Smooth muscle cell of the brain vasculature (primary cell): ENCODE measurements at regions not wholly inside any gene's neighbourhood (a gene's known extent, or its start where the extent isn't known, plus 50 kb on each side); places are given as distances from the start of the nearest gene placed in this dataset.
"Not testable (repeated sequence)": the region's sequence is repeated elsewhere in the genome, so short reads cannot be mapped to it uniquely, and the experiment has no call there.

ENCODE experiments used
- DNase-seq: peaks from one replicate; pipeline ENCODE4 v3.0.0-alpha.2; 2012; ENCODE audit warnings: low read depth, low spot score

DNA sequence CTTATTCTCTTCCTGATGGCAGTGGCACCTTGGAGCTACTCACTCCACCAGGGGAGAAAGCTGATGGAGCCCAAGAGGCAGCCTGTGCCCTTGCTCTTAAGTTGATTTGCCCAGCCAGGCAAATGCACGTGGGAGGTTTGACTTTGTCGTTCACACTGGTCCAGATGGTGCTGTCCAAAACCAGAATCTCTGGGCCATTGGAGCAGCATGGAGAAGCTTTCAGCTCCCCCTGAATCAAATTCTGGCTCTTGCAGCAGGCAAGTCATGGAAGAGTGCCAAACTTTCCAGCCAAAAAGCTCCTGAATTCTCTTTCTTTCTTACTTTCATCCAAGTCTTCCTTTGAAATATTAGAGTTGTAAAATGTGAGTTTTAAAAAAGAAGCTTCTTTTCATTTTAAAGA, 970.4 kb downstream of the RPA4 start:
- DNase-seq, result no peak

DNA sequence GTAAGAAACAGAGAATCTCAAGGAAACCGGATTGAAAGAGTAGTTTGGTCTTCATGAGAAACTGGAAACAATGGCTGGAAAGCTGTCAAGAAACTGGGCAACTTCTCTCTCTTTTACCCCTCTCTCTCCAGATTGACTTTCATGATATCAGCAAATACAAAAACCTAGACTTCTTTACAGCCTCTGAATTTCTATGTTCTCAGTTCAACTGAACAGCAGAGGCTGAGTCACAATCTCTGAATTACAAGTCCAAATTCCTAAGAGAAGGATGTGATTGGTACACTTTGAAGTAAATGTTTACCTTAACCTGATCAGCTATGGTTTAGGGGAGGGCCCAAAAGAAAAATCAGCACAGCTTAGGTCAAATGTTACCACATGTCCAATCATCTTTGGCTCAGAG, 974.9 kb downstream of the RPA4 start:
- DNase-seq, result no peak

DNA sequence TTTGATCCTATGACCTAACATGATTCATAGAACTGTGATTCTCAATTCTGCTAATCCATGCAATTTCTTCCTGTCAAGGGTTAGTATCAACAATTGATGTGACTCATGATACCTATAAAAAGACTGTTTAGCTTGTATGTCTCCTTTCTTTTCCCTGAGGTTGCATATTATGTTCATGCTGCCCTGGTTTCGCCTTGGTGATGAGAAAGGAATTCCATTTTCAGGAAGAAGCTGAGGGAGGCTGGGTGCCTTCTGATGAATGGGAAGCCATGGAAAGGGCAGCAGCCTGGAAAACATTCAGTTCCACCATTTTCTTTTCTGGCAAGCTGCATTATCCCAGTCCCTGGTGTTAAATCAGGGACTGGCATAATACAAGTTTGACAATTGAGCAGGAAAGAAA, 976.5 kb downstream of the RPA4 start:
- DNase-seq, result no peak

DNA sequence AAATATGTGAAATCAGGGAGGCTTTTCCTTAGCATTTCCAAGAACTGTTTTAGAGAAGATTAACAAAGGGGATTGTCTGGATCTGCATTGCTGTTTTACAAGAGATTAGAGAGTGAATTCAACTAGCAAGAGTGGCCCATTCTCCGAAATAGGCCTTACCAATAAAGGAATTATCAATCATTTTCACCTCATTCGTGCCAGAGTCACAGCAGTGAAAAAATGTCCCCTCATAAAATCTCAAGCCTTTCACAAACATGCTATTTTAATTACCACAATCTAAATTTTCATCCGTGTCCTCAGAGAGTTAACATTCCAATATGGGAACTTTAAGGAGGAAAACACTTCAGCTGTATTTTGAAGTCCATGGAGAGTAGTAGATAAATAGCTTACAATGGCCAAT, 979.6 kb downstream of the RPA4 start:
- DNase-seq, result no peak

DNA sequence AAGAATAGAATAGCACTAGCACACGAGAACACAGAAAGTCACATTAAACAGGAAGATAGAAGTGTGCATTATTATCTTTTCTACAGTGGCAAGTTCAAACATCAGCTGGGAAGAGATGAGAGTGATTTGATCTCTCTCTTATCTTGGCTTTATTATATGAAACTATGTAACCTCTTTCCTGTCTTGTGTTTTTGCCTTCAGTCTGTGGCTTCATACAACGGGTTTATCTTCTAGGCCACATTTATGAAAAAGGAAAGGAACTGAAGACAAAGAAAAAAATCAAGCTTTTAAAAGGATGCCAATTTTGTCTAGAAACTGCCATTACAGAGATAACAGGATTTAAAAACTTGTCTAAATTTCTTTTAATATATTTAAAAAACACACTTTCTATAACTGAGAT, 983.6 kb downstream of the RPA4 start:
- DNase-seq, result no peak

DNA sequence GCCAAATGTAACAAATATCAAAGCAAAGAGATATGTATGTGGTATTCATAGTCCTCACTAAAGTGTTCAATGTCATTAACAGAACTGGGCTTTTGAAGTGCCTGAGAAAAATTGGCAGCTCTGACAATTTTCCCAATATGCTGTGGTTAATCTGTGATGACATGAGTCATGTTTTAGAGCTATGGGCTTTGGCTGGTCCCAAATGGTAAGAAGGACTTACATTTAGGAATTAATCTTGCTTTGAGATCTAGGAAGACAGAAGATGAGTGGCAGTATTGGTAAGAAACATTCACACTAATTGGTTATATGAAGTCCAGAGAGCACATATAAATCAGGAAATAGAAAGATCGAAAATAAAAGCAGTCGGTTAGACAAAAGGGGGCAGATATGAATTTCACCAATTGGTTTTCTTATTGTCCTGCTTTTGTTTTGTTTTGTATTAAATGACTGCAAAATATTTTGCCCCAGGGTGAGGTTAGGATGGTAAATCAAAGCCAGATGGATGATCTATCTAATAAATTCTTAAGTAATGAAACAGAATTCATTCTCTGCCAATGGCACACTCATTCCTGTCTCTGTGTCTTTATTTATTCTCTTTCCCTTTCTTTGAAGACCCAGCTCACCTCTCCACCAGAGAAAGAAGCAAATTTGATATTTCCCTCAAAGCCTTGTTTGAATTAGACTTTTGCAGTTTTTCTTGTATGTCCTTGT, 993.1 kb downstream of the RPA4 start:
- no peak for DNase-seq

DNA sequence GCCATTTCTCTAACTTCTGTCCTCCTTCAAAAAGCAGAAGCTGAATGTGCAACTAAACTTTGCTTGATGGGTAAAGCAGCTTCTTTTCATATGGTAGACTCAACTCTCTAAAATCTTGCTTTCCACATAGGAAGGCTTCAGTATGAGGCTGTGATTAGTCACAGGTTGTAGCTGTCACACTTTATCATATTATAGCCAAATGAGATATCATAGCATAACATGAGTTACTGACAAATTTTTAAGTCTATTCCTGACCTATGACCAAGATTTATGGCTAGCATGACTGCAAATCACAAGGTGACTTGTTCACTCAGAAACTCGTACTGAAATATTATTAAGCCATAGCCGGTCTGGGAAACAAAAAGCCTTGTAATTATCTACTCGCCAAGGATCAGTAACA, 998.6 kb downstream of the RPA4 start:
- DNase-seq, result no peak

DNA sequence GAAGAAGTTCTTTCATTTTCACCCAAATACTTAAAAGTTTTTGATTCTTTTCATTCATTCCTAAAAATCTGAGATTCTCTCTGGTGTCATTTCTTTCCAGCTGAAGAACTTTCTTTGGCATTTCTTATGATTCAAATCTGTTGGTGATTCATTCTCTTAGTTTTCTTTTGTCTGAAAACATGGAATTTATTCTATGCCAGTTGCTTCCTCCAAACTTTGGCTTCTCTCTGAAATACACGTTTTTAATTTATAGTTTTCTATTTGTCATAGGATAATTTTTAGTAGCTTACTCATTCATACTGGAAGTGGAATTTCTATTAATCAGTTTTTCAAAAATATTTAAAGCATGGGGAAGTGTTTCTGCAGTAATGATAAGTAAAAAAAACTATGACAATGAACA, 1012.0 kb downstream of the RPA4 start:
- DNase-seq, result no peak

DNA sequence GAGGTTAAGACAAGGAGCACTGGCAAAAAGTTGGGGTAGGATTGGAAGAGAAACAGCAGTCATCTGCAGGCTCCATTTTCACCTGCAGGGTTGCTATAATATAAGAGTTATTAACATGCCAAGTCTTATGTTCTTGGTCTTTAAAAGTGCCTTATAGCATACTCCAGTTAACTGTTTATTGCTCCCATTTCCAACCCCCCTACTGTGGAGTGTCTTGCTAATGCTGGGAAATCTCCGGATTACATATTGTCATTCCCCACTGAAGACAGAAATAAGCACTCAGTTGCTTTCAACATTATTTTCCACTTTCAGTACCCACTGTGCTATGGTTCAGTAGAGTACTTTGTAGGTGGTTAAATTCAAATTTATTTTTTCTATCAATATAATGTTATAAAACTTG, 1014.3 kb downstream of the RPA4 start:
- no peak for DNase-seq

DNA sequence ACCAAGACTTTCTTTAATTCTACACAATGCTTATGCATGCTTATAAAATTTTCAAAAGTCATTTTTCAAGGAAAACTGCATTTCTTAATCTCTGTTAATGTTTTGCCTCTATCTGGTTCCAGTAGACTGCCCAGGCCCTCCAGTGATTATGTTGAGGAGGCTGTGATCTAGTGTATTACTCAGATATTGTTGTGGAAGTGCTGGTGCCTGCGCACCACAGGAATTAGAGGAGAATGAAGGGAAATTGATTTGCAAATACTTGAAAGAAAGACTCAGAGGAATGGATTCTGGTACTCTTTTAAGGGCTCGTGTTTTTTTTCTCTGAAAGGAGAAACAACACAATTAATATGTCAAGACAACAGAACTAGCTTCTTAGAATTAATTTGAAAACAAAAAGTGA, 1015.1 kb downstream of the RPA4 start:
- DNase-seq, result no peak

DNA sequence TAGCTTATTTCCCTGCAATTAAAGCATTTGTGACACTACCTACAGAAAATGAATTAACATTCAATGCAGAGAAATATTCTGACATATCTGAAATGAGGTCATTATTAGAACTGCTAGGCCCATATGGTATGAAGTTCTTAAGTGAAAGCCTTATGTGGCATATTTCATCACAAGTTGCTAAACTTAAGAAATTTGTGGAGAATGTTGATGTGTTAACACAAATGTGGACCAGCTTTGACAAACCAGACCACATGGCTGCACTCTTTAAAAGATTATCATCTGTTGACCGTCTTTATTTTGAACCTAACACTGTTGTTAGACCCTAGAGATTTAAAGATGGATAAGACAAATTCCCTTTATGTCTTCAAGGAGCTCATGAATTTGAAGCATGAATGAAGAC, 1024.1 kb downstream of the RPA4 start:
- no peak for DNase-seq

DNA sequence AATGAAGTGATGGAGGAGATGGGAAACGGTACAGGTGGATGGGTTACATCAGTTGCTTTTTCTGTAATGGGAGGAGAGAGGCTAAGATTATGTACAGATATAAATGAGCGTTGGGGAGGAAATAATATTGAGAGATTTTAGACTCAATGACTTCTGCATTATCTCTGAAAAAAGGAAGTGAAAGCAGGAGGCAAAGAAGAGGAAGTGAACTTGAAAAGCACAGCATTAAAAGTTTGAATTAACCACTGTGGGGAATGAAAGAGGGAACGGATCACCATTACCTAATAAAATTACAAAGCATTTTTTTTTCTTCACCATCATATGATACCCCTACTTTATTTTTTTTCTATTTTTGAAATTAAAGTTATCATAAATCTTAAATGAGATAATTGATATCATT, 1025.5 kb downstream of the RPA4 start:
- DNase-seq, result no peak

DNA sequence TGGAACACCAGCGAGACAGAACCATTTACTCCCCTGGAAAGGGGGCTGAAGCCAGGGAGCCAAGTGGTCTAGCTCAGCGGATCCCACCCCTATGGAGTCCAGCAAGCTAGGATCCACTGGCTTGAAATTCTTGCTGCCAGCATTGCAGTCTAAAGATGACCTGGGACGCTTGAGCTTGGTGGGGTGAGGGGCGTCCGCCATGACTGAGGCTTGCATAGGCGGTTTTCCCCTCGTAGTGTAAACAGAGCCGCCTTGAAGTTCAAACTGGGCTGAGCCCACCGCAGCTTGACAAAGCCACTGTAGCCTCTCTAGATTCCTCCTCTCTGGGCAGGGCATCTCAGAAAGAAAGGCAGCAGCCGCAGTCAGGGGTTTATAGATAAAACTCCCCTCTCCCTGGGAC, 1031.7 kb downstream of the RPA4 start:
- DNase-seq, result not testable (repeated sequence)

DNA sequence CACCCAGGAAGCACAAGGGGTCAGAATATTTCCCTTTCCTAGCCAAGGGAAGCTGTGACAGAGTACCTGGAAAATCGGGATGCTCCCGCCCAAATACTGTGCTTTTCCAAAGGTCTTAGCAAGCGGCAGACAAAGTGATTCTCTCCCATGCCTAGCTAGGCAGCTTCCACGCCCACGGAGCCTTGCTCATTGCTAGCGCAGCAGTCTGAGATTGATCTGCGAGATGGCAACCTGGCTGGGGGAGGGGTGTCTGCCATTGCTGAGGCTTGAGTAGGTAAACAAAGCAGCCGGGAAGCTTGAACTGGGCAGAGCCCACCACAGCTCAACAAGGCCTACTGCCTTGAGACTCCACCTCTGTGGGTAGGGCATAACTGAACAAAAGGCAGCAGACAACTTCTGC, 1037.5 kb downstream of the RPA4 start:
- DNase-seq, result not testable (repeated sequence)

DNA sequence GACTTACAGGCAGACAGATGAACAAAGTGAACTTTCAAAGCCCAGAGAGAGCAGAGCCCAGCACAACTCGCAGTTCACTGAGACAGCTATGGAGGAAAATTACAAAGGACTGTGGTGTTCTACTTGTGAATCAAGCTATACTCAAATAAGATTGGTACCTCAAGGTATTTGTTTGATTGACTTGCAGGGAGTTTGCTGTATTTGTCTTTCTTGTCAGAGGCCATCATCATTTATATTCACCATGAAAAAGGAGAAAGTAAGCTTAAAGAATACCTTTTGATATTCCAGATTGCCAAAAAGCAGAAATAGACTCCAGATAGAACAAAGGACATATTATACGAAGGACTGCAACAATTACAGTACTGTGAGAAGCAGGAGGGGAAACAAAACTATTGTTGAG, 1047.9 kb downstream of the RPA4 start:
- no peak for DNase-seq

DNA sequence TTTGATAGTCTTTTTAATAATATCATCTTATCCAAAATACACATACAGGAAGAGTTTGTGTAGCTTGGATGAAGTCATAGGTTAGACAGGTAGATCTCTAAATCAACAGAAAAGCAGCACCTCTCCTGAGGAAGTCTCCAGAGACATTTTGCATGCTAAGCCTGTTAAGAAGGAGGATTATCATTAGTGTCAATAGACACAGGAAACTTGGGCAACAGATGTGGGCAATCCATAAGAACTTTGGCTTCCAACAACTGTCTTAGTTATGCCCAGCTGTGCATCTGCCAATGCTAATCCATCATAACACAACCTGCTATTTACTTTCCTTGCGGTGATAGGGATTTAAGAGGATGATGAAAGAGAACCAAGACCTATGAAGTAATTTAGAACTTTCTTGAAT, 1052.6 kb downstream of the RPA4 start:
- no peak for DNase-seq

DNA sequence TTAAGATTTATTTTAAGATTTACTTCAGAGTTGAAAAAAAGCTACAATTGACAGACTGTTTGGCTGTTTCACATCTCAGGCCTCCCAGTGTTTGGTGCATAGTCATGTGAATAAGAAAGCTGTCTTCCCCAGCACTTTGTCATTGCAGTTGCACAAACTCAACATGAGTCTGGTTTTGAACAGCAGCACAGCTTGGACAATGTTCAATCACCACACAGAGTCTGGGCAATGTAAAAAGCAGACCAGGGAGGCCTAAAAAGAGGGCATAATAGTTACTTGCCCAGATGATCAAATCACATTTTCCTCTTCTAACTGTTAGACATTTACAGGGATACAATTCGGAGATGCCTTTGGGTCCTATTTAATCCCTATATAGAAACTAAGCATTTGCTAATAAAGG, 1055.0 kb downstream of the RPA4 start:
- DNase-seq, result no peak

DNA sequence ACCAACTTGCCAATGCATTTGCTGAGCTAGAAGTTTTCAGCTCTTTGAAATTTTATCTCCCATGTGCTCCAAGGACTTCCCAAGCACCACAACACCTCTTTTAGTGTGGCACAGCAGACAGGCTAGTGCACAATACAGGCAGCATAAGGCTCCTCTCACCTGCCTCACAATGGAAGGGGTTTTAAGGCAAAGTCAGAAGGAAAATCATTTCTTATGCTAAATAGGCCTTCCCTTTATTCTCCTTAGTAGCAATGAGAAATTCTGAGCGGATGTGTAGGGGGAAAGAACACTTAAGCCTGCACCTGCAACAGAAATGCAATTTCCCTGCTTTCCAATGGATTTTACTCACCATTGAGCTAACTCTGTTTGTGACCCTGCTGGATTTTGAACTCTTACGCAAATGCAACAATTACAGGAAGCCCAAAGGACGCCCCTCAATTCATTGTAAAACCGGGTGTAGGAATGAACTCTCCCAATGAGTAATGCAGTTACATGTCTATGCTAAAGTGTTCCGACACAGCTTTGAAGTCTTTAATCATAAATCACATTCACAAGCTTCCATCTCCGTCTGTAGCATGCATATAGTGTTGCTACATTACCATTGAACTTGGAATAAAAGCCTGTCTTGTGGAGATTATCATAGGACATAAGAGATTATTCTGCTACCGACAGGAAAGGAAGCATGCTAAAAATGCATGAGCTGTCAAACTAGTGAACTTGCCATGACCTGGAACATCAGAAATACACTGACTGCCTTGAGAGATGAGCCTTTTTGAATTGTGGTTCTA, 1084.9 kb downstream of the RPA4 start:
- DNase-seq, result no peak

DNA sequence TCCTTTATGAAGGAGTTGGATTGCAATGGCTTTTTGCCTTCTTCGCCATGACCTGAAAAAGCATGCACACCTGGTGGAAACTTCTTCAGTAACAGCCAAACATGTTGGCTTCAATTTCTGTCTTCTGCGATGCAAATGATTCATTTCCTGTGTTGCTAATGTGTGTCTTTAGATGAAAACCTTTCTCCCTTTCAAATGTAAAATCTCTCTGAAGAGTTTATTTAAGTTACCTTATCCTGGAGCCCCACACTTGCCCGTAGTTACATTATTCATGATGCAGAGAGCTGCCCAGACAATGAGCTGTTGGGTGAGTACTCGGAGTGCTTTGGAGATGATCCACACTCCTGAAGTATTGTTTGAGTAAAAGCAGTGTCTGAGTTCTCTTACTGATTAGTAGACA, 1100.9 kb downstream of the RPA4 start:
- DNase-seq, result no peak

DNA sequence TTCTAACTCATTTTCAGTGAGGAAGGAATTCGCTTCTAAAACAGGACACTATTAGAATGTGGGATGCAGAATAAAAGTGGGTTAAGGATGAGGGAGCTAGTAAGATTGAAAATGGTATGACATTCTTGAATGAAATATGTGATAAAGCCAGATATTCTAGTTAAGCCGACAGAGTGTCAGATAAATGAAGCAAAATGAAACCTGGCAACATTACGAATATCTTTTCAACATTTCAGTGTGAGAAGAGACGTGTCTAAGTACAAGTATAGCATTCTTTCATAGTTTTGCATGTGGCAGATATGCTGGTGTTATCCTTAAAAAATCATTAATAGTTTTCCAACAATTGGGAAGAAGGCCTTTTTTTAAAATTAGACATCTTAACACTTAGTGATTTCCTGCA, 1101.4 kb downstream of the RPA4 start:
- DNase-seq, result no peak

DNA sequence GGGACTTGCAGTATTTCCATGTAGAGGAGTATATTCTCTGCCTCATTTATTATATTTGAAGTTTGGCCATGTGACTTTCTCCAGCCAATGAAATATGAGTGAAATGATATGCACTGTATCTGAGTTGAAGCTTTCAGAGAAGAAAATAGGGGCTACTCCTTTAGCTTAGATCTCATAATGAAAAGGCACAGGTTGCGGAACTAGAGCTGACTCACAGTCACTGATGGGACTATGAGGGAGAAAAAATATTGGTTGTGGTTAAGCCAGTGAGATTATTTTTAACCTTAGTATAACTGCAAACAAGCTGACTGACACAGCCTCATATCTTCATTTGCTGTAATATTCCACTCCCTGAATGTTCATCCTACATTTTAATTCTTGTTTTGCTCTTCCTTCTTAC, 1104.3 kb downstream of the RPA4 start:
- DNase-seq, result no peak

DNA sequence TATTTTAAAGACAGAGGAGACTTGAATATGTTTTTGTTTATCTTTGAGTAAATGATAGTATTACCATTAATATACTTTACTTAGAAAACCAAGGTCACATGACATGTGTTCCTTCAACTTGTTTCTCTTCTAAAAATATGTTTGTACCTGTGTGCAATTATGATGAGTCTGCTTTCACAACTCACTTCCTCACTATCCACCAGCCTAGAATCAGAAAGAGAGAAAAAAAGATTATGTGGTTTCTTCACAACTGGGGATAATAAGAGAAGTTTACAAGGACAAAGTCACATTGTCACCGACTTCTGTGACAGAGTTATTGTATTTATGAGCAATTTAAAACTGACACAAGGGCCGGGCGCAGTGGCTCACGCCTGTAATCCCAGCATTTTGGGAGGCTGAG, 1112.1 kb downstream of the RPA4 start:
- DNase-seq, result no peak

DNA sequence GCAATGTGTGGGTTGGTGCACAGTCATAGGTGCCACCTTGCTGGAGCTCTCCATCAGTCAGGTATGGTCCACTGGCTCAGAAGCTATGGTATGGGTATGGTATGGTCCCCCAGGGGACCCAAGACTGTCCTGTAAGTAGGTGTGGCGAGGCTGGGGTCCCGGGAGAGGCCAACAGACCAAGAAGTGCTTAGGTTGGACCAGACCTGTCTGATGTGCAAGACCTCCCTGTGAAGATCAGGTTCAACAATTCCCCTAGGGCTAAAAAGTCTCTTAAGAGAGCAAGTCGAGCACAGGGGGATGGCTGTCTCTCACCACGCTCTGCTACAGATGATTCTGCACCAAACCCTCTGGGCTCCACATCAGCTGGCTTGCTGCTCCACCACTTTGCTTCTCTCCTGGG, 1145.0 kb downstream of the RPA4 start:
- DNase-seq, result no peak

DNA sequence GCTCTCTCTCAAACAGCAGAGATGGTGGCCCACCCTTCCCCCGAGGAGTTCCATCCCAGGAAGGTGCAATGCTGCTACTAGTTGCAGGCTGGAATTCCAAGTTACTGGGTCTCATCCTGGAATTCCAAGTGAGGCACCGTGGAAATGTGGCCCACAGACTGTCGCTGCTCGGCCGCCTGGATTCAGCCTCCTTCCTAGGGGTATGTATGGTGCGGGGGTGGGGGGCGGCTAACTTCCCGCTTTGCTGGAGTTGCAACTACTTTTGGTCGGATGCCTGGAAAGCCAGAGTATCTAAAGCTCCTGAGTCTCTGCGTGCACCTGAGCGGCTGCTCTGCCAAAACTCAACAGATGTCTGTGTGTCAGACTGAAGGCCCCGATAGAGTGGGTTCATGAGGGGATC, 1146.2 kb downstream of the RPA4 start:
- no peak for DNase-seq
